ENCODE measurements at regions not wholly inside any gene's neighbourhood (a gene's known extent, or its start where the extent isn't known, plus 50 kb on each side); places are given as distances from the start of the nearest gene placed in this dataset.

- no peaks in the 10 kb centered on the region for H3K36me3 ChIP-seq
- no peak overlapping the region for H3K27ac ChIP-seq
- 73 to 79% methylated on average over 3 of the region's 3 CpGs for WGBS, 2 donors
- TF ChIP-seq EP300 (IDR thresholded peaks at IDR 0.05) = no peak
- no peak for TF ChIP-seq CTCF (IDR thresholded peaks at IDR 0.05)
- no peak for TF ChIP-seq POLR2A (IDR thresholded peaks at IDR 0.05)
- no peak for TF ChIP-seq POLR2AphosphoS5 (IDR thresholded peaks at IDR 0.05)
- H3K27me3 ChIP-seq = no peaks in the 10 kb centered on the region
- H3K4me3 ChIP-seq = no peak overlapping the region
- DNase-seq = no peak
- H3K4me1 ChIP-seq = no peaks in the 10 kb centered on the region
- intact Hi-C loops (cut with DNase I) = no loop called here
- H3K9me3 ChIP-seq = no peaks in the 10 kb centered on the region
Observed at GRCh38 chr17:34066528-34066927, 188.6 kb upstream of the CCL2 start.

- no peak for DNase-seq
- H3K36me3 ChIP-seq = no peaks in the 10 kb centered on the region
- no peaks in the 10 kb centered on the region for H3K4me1 ChIP-seq
- H3K27me3 ChIP-seq = no peaks in the 10 kb centered on the region
- intact Hi-C loops (cut with DNase I) = no loop called here
- no peak overlapping the region for H3K27ac ChIP-seq
- no peak for TF ChIP-seq POLR2A (IDR thresholded peaks at IDR 0.05)
- no peaks in the 10 kb centered on the region for H3K9me3 ChIP-seq
- H3K4me3 ChIP-seq = no peak overlapping the region
- WGBS, 2 donors = 91 to 94% methylated on average over 2 of the region's 2 CpGs
Observed at GRCh38 chr17:34067011-34067410, 188.1 kb upstream of the CCL2 start.

GRCh38 chr17:34068571-34068970, 186.5 kb upstream of the CCL2 start:
- intact Hi-C loops (cut with DNase I) = no loop called here
- no peak for DNase-seq
- 17 to 54% methylated on average over 1 of the region's 1 CpG for whole genome bisulfite sequencing, 2 donors
- no peaks in the 10 kb centered on the region for H3K36me3 ChIP-seq
- H3K27ac ChIP-seq = no peak overlapping the region
- H3K4me3 ChIP-seq = no peak overlapping the region
- H3K4me1 ChIP-seq = no peaks in the 10 kb centered on the region
- TF ChIP-seq POLR2AphosphoS5 (IDR thresholded peaks at IDR 0.05) = no peak
- TF ChIP-seq EP300 (IDR thresholded peaks at IDR 0.05) = no peak
- TF ChIP-seq CTCF (IDR thresholded peaks at IDR 0.05) = no peak
- TF ChIP-seq POLR2A (IDR thresholded peaks at IDR 0.05) = no peak
- no peaks in the 10 kb centered on the region for H3K27me3 ChIP-seq
- H3K9me3 ChIP-seq = no peaks in the 10 kb centered on the region

GRCh38 chr17:34070712-34071111, 184.4 kb upstream of the CCL2 start:
- Histone ChIP-seq H3K27me3 (no peaks in the 10 kb centered on the region), H3K9me3 (no peaks in the 10 kb centered on the region), H3K27ac (no peak overlapping the region), H3K36me3 (no peaks in the 10 kb centered on the region), H3K4me3 (no peak overlapping the region), H3K4me1 (no peaks in the 10 kb centered on the region)
- whole genome bisulfite sequencing, 2 donors = 76 to 82% methylated on average over 4 of the region's 4 CpGs
- no peak for DNase-seq
- TF ChIP-seq POLR2A (IDR thresholded peaks at IDR 0.05) (no peak), CTCF (IDR thresholded peaks at IDR 0.05) (no peak), POLR2AphosphoS5 (IDR thresholded peaks at IDR 0.05) (no peak), EP300 (IDR thresholded peaks at IDR 0.05) (no peak)
- intact Hi-C loops (cut with DNase I) = no loop called here

- TF ChIP-seq POLR2AphosphoS5 (IDR thresholded peaks at IDR 0.05) = no peak
- TF ChIP-seq EP300 (IDR thresholded peaks at IDR 0.05) = no peak
- no peak for TF ChIP-seq POLR2A (IDR thresholded peaks at IDR 0.05)
- no peak for TF ChIP-seq CTCF (IDR thresholded peaks at IDR 0.05)
- Histone ChIP-seq H3K36me3 (no peaks in the 10 kb centered on the region), H3K4me3 (no peak overlapping the region), H3K27me3 (no peaks in the 10 kb centered on the region), H3K4me1 (no peaks in the 10 kb centered on the region), H3K9me3 (no peaks in the 10 kb centered on the region), H3K27ac (no peak overlapping the region)
- intact Hi-C loops (cut with DNase I) = no loop called here
- DNase-seq = no peak
- 83 to 87% methylated on average over 11 of the region's 11 CpGs for WGBS, 2 donors
Observed at GRCh38 chr17:34071886-34072420, 183.1 kb upstream of the CCL2 start.
